NB4 (cell line): ENCODE measurements at regions not wholly inside any gene's neighbourhood (a gene's known extent, or its start where the extent isn't known, plus 50 kb on each side); places are given as distances from the start of the nearest gene placed in this dataset.
"Not testable (repeated sequence)": the region's sequence is repeated elsewhere in the genome, so short reads cannot be mapped to it uniquely, and the experiment has no call there.

Source experiments
- DNase-seq: peaks from one replicate; pipeline ENCODE4 v3.0.0; 2010; ENCODE audit warnings: low read depth
- H3K4me3 ChIP-seq: one replicate; pipeline ENCODE4 v1.5.1; 2011; ENCODE audit warnings: mild to moderate bottlenecking, low read depth, low read length, moderate library complexity
- CTCF ChIP-seq: IDR thresholded peaks from one replicate; pipeline ENCODE4 v1.5.1; 2012; ENCODE audit warnings: low read depth, low read length
- MAX ChIP-seq: IDR thresholded peaks from 2 replicates; pipeline ENCODE4 v1.6.1; 2011; ENCODE audit warnings: low read depth, low read length
- MYC ChIP-seq: IDR thresholded peaks from 2 replicates; pipeline ENCODE4 v1.6.1; 2011; ENCODE audit warnings: low read depth, low read length
- POLR2A ChIP-seq: IDR thresholded peaks from 2 replicates; pipeline ENCODE4 v1.6.1; 2011; ENCODE audit warnings: mild to moderate bottlenecking; ENCODE audit not compliant: insufficient read length; ENCODE audit errors: extremely low read depth

GRCh38 chr1:148389027-148389339 lies 94.1 kb downstream of the PPIAL4G start:
- TF ChIP-seq MYC: no peak
- no peak for TF ChIP-seq POLR2A
- no peak for TF ChIP-seq MAX
- no peak for TF ChIP-seq CTCF
- no peak for DNase-seq
- H3K4me3 ChIP-seq: peak overlapping the region; percentile 56

- peak; percentile 94 for DNase-seq
- TF ChIP-seq MYC: peak; percentile 27; the same call in 1 of the 2 replicates
- peak; percentile 41; the same call in 1 of the 2 replicates for TF ChIP-seq MAX
- TF ChIP-seq CTCF: no peak
- peak; percentile 96 for TF ChIP-seq POLR2A
- H3K4me3 ChIP-seq: peak overlapping the region; percentile 56
Observed at GRCh38 chr1:148388260-148389026, 94.7 kb downstream of the PPIAL4G start.

GRCh38 chr1:148387949-148388259 lies 95.2 kb downstream of the PPIAL4G start:
- DNase-seq: not testable (repeated sequence)
- peak overlapping the region; percentile 56 for H3K4me3 ChIP-seq

GRCh38 chr1:148387122-148387948 lies 95.8 kb downstream of the PPIAL4G start:
- not testable (repeated sequence) for H3K4me3 ChIP-seq, DNase-seq

- no peak for DNase-seq
- TF ChIP-seq CTCF: no peak
- no peak overlapping the region for H3K4me3 ChIP-seq
Observed at GRCh38 chr1:148386617-148387016, 96.5 kb downstream of the PPIAL4G start.

GRCh38 chr1:148386031-148386398 lies 97.1 kb downstream of the PPIAL4G start:
- DNase-seq, H3K4me3 ChIP-seq: not testable (repeated sequence)

- H3K4me3 ChIP-seq: no peak overlapping the region
- TF ChIP-seq CTCF (no peak), MYC (no peak), POLR2A (no peak), MAX (no peak)
- DNase-seq: peak; percentile 43
Observed at GRCh38 chr1:148385371-148386030, 97.6 kb downstream of the PPIAL4G start.
